OCI-LY1 (cell line): ENCODE measurements at regions not wholly inside any gene's neighbourhood (a gene's known extent, or its start where the extent isn't known, plus 50 kb on each side); places are given as distances from the start of the nearest gene placed in this dataset.
"Not testable (repeated sequence)": the region's sequence is repeated elsewhere in the genome, so short reads cannot be mapped to it uniquely, and the experiment has no call there.

Source experiments
- H2AFZ ChIP-seq: fragments of 200-600 bp; sonication (generic), shearing (Covaris generic); 2 replicates; pipeline ENCODE4 v1.6.0; 2014; ENCODE audit warnings: antibody characterized with exemption, mild to moderate bottlenecking, low read length
- H3F3A ChIP-seq: fragments of 200-600 bp; sonication (generic), shearing (Covaris generic); 2 replicates; pipeline ENCODE4 v1.6.0; 2014; ENCODE audit warnings: mild to moderate bottlenecking, antibody characterized with exemption, low read length, moderate library complexity; ENCODE audit not compliant: insufficient read depth
- H3K27ac ChIP-seq: fragments of 200-600 bp; sonication (generic); 2 replicates; pipeline ENCODE4 v1.5.1; 2014; ENCODE audit warnings: low read length, mixed run types, mild to moderate bottlenecking, low read depth; ENCODE audit not compliant: poor library complexity, severe bottlenecking
- H3K27me3 ChIP-seq: fragments of 200-600 bp; sonication (generic); 2 replicates; pipeline ENCODE4 v1.6.0; 2014; ENCODE audit warnings: antibody characterized with exemption, mild to moderate bottlenecking, low read length, moderate library complexity; ENCODE audit not compliant: insufficient read depth
- H3K36me3 ChIP-seq: fragments of 200-600 bp; sonication (generic); 2 replicates; pipeline ENCODE4 v1.6.1; 2014; ENCODE audit warnings: mild to moderate bottlenecking, antibody characterized with exemption, low read length, moderate library complexity, mixed read lengths; ENCODE audit not compliant: insufficient read depth
- H3K4me1 ChIP-seq: fragments of 200-600 bp; sonication (generic); 2 replicates; pipeline ENCODE4 v1.5.1; 2014; ENCODE audit warnings: mild to moderate bottlenecking, low read length, moderate library complexity; ENCODE audit not compliant: insufficient read depth, severe bottlenecking
- H3K4me2 ChIP-seq: fragments of 200-600 bp; sonication (generic), shearing (Covaris generic); 2 replicates; pipeline ENCODE4 v1.6.1; 2014; ENCODE audit warnings: low read length
- H3K4me3 ChIP-seq: fragments of 200-600 bp; sonication (generic); 2 replicates; pipeline ENCODE4 v1.5.1; 2014; ENCODE audit warnings: low read length, low read depth, mild to moderate bottlenecking, mixed read lengths; ENCODE audit not compliant: poor library complexity, severe bottlenecking
- H3K79me2 ChIP-seq: fragments of 200-600 bp; shearing (Covaris generic); 2 replicates; pipeline ENCODE4 v1.6.1; 2016; ENCODE audit warnings: mixed run types, low read length, mixed read lengths; ENCODE audit not compliant: insufficient read depth
- H3K9ac ChIP-seq: fragments of 200-600 bp; sonication (generic), shearing (Covaris generic); 2 replicates; pipeline ENCODE4 v1.6.1; 2014; ENCODE audit warnings: mild to moderate bottlenecking, low read length, mixed read lengths
- H3K9me2 ChIP-seq: fragments of 200-600 bp; sonication (generic), shearing (Covaris generic); 2 replicates; pipeline ENCODE4 v1.6.1; 2014; ENCODE audit warnings: low read depth, mild to moderate bottlenecking, low read length, mixed read lengths
- H3K9me3 ChIP-seq: fragments of 200-600 bp; shearing (Covaris generic); 2 replicates; pipeline ENCODE4 v1.6.1; 2014; ENCODE audit warnings: low read length, mixed read lengths
- H4K20me1 ChIP-seq: fragments of 200-600 bp; sonication (generic), shearing (Covaris generic); 2 replicates; pipeline ENCODE4 v1.6.0; 2016; ENCODE audit warnings: mild to moderate bottlenecking, low read length; ENCODE audit not compliant: insufficient read depth
- CTCF ChIP-seq: fragments of 200-600 bp; sonication (generic), shearing (Covaris generic); IDR thresholded peaks from 2 replicates; pipeline ENCODE4 v1.5.1; 2017; ENCODE audit warnings: mild to moderate bottlenecking, antibody characterized with exemption, low read length, moderate library complexity, mixed read lengths
- EZH2 ChIP-seq: fragments of 200-600 bp; sonication (generic), shearing (Covaris generic); IDR thresholded peaks from 2 replicates; pipeline ENCODE4 v1.8.0; 2017; ENCODE audit warnings: borderline replicate concordance, mixed run types, mild to moderate bottlenecking, antibody characterized with exemption, low read length, moderate library complexity, mixed read lengths

- H3K4me1 ChIP-seq, H3K9me3 ChIP-seq, H3K4me2 ChIP-seq, H3F3A ChIP-seq, H3K27me3 ChIP-seq, H3K4me3 ChIP-seq, H2AFZ ChIP-seq, H3K9me2 ChIP-seq, H4K20me1 ChIP-seq, H3K36me3 ChIP-seq, H3K9ac ChIP-seq, H3K79me2 ChIP-seq, H3K27ac ChIP-seq: not testable (repeated sequence)
Observed at GRCh38 chr20:26187329-26187728, 490.7 kb upstream of the ZNF337 start.

GRCh38 chr20:26183720-26184119, 487.1 kb upstream of the ZNF337 start:
- H3K27me3 ChIP-seq, H3K9ac ChIP-seq, H3K4me1 ChIP-seq, H3K4me3 ChIP-seq, H3K27ac ChIP-seq, H3K79me2 ChIP-seq, H3K9me2 ChIP-seq, H4K20me1 ChIP-seq, H2AFZ ChIP-seq, H3K9me3 ChIP-seq, H3K4me2 ChIP-seq, H3F3A ChIP-seq, H3K36me3 ChIP-seq: not testable (repeated sequence)

GRCh38 chr20:26181364-26181763, 484.7 kb upstream of the ZNF337 start:
- H3K9me3 ChIP-seq, H3K9me2 ChIP-seq, H3K27me3 ChIP-seq, H3K36me3 ChIP-seq, H4K20me1 ChIP-seq, H3K4me1 ChIP-seq, H3K79me2 ChIP-seq, H3K9ac ChIP-seq, H2AFZ ChIP-seq, H3K4me3 ChIP-seq, H3K27ac ChIP-seq, H3K4me2 ChIP-seq, H3F3A ChIP-seq: not testable (repeated sequence)

- H3K27ac ChIP-seq, H3K27me3 ChIP-seq, H3K4me3 ChIP-seq, H3K79me2 ChIP-seq, H3K4me1 ChIP-seq, H3K4me2 ChIP-seq, H3K9me2 ChIP-seq, H3K36me3 ChIP-seq, H2AFZ ChIP-seq, H3K9ac ChIP-seq, H3K9me3 ChIP-seq, H3F3A ChIP-seq, H4K20me1 ChIP-seq: not testable (repeated sequence)
Observed at GRCh38 chr20:26171875-26172274, 475.2 kb upstream of the ZNF337 start.

GRCh38 chr20:26169506-26169905, 472.9 kb upstream of the ZNF337 start:
- Histone ChIP-seq H3K27me3 (no peaks in the 10 kb centered on the region), H3K9ac (no peak overlapping the region), H3K4me2 (no peak overlapping the region), H4K20me1 (no peaks in the 10 kb centered on the region), H3K4me1 (no peaks in the 10 kb centered on the region), H3K36me3 (no peaks in the 10 kb centered on the region), H3K9me2 (no peaks in the 10 kb centered on the region), H3K4me3 (no peak overlapping the region), H3K79me2 (no peaks in the 10 kb centered on the region), H3K9me3 (no peaks in the 10 kb centered on the region), H3F3A (no peaks in the 10 kb centered on the region), H3K27ac (no peak overlapping the region), H2AFZ (no peak overlapping the region)
- TF ChIP-seq EZH2 = no peak
- no peak for TF ChIP-seq CTCF
